Fibroblast of peridontal ligament (primary cell): ENCODE measurements at regions not wholly inside any gene's neighbourhood (a gene's known extent, or its start where the extent isn't known, plus 50 kb on each side); places are given as distances from the start of the nearest gene placed in this dataset.
A peak's percentile ranks its signal among the peaks of the same experiment; 100 is the strongest.

Source experiments
- DNase-seq: peaks from one replicate; pipeline ENCODE4 v3.0.0-alpha.2; 2010; ENCODE audit errors: extremely low read depth

GRCh38 chr2:550860-551567 lies 126.2 kb downstream of the TMEM18 start:
- no peak for DNase-seq

GRCh38 chr2:545711-546650 lies 131.2 kb downstream of the TMEM18 start:
- no peak for DNase-seq

DNA sequence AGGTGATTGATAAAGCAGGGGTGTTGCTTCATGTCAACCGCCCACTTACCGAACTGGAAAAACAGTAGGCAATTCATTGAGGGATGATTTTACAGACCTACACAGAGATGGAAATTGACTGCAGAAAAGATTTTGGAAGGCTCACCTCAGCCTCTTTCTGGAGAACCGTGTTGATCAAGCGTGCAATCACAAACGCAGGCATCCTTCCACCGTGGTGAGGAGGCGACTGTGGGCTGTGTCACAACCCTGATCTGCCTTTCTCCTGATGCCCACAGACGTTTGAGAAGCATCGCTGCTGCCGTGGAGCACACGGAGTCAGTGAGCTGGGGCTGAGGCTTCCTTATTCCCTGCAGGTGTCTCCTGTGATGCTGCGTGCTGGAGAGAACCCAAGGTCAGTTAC lies 132.0 kb downstream of the TMEM18 start:
- no peak for DNase-seq

DNA sequence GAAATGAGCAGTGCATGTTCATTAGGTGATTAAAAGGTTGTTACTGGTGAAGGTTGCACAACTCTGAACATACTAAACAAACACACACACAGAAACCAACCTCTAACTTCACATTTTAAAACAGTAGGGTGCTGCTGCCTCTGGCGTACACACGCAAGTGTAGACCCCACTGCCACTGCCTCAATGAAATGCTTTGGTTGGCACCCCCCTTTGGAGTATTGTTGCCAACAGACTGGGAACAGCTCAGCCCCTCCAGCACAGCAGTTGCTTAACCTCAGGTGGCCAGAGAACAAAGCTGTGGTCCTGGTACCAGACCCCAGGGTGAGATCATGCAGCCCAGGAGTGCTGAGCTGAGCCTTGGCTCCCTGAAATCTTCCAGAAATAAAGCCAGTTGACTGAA lies 138.6 kb downstream of the TMEM18 start:
- DNase-seq: no peak

DNA sequence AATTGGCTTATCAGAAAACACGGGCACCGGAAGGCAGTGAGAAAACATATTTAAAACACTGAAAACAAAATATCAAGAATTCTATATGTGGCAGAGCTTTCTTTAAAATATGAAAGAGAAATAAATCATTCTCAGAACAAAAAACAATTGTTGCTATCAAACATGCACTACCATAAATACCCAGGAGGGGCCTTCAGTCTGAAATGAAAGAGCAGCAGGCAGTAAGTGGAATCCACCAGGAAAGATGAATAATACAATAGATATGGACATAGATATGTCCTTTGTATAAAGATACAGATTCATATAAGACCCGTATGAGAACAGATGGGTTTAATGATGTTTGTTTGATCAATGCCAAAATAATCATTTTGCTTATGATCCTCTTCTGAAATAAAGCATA lies 142.0 kb downstream of the TMEM18 start:
- DNase-seq: no peak

DNA sequence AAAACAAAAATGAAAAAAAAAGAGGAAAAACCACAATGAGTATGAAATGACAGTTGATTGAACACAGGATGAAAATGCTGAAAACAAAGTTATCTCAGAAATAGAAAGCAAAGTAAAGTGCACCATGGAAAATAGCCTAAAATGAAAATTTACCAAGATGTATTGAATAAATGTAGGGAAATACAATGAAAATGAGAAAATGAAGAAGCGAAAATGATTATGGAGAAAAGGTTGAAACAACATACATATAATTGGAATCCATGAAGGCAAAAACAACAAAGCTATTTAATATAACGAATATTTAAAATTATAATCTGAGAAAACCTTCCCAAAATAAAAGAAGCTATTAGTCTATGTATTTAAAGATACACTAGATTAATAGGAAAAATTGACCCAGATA lies 147.4 kb downstream of the TMEM18 start:
- no peak for DNase-seq

GRCh38 chr2:529424-529823 lies 147.8 kb downstream of the TMEM18 start:
- peak; percentile 5 for DNase-seq

- DNase-seq: no peak
These were observed 149.6 kb downstream of the TMEM18 start for GRCh38 chr2:527581-527980.

DNA sequence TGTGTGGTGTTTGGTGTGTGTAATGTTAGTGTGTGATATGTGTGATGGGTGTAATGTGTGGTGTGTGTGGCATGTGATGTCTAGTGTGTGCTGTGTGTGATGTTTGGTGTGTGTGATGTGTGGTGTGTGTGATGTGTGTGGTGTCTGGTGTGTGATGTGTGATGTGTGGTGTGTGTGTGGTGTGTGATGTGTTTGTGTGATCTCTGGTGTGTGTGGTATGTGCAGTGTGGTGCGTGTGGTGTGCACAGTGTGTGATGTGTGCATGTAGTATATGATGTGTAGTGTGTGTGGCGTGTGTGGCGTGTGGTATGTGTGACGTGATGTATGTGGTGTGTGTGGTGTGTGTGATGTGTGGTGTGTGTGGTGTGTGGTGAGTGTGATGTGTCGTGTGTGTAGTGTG lies 150.3 kb downstream of the TMEM18 start:
- no peak for DNase-seq

GRCh38 chr2:525611-526010 lies 151.6 kb downstream of the TMEM18 start:
- DNase-seq: no peak

DNA sequence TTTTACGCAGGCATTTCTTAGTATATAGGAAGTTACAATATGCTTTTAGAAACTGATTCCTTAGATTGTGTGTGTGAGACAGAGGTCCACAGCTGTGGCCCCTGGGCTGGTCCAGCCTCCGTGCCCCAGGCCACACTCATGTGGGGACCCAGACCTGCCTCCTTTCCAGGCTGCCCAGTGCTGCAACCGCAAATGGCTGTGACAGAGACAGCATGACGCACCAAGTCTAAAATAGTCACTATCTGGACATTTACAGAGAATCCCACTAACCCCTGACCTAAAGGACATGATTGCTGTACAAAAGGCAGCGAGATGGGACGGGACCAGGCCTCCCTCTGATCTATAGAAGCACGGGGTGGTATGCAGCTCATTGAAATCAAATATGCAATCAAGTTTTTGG lies 152.2 kb downstream of the TMEM18 start:
- no peak for DNase-seq

DNA sequence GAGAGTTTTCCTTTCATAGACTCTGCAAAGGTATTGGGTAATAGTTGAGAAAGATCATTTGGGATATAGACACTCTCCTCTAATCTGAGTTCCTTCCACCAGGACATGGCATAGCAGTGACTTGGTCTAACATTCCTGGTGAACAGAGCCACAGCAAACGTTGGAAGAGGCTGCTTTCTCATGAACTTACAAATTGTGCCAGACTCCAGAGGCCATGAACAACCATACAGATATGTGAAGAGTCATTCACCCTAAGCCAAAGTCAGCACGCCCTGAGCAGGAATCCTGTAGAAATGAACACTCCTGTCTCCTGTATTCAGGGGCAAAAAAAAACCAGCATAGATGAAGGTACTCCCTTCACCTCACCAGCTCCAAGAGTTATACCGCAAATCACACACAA lies 152.8 kb downstream of the TMEM18 start:
- DNase-seq: no peak

- no peak for DNase-seq
These were observed 153.4 kb downstream of the TMEM18 start for GRCh38 chr2:523698-524270.

GRCh38 chr2:522776-523175 lies 154.4 kb downstream of the TMEM18 start:
- DNase-seq: no peak

- no peak for DNase-seq
These were observed 155.2 kb downstream of the TMEM18 start for GRCh38 chr2:521853-522530.

GRCh38 chr2:520663-521340 lies 156.4 kb downstream of the TMEM18 start:
- DNase-seq: no peak

GRCh38 chr2:516944-517343 lies 160.3 kb downstream of the TMEM18 start:
- no peak for DNase-seq

DNA sequence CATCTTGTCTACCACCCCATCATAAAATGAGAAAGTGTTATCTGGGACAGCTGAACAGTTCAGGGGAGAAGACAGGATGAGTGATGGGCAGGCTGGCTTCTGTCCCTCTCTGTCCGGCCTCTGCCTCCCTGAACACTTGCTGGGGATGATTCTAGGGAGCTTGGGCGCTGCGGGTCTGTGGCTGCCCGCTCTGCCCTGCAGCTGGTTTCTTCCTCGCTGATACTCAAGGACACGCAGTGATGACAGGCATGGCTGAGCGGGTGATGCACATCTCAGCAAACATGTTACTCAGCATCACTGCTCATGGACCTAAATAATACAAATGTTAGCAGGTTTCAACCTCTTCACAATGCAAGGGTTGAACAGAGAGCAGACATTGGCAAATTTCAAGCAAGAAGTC lies 161.1 kb downstream of the TMEM18 start:
- no peak for DNase-seq

GRCh38 chr2:515441-516127 lies 161.6 kb downstream of the TMEM18 start:
- no peak for DNase-seq

DNA sequence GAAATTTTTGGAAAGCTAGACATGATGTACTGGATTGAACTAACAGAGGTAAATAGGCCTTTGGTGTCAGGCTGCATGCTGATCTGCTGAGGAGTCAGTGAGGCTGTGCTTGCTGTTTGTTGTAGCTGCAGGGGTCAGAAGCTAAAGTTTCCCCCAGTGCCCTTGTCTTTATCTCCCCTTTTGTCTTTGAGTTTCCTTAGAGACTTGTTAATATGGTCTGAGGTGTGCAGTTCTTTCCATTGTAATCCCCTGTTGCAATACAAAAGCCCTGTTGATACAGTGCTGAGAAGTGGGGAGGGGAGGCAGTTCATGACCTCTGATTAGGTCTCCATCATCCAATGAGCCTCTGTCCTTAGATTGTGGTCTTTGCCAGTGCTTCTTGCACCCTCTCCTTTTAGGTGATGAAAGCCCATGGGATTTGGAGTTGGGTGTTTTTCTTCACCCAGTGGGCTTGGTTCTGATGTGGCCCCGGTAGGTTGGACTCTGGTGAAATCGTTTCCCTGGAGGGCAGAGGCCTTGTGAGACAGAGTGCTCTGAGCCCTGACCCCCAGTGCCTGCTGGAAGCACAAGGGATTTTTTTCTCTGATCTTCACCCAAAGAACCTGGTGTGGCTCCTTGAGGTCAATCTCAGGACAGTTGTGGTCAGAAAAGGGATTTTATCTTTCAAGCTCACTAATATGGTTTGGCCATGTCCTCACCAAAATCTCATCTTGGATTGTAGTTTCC lies 163.1 kb downstream of the TMEM18 start:
- DNase-seq: no peak
